D721Med (cell line): ENCODE measurements at regions not wholly inside any gene's neighbourhood (a gene's known extent, or its start where the extent isn't known, plus 50 kb on each side); places are given as distances from the start of the nearest gene placed in this dataset.

Experiments
- DNase-seq: peaks from one replicate; pipeline ENCODE4 v3.0.0; 2011; ENCODE audit warnings: low spot score; ENCODE audit not compliant: insufficient read length
- FAIRE-seq: peaks from 2 replicates; lab custom pipeline; 2011; peaks lifted over from hg19 to GRCh38; lab: Jason Lieb, UNC
- TF ChIP-seq, protein P1 (sequence below): IDR thresholded peaks from 2 replicates; pipeline ENCODE4 v1.5.1; 2012; ENCODE audit warnings: mild to moderate bottlenecking, control low read depth; ENCODE audit not compliant: insufficient read depth; ENCODE audit errors: missing control alignments

DNA sequence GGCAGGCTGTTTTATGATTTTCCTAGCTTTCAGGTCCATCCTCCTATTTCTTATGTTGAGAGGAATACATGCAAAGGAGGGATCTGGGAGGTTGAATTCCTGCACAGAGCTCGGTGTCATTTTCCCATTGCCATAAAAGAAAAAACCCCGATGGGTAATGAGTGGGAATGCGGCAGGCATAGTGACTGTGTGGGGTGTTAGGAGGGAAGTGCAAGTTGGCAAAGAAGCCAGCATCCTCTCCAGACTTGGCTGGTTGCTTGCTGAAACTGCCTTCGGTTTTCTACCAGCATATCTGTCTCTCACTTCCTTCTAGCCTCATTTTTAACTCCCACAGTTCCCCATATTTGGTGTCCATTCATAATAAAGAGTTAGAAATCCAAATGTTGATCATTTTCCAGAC lies 1046.1 kb downstream of the SLC6A15 start:
- TF ChIP-seq, protein P1, sequence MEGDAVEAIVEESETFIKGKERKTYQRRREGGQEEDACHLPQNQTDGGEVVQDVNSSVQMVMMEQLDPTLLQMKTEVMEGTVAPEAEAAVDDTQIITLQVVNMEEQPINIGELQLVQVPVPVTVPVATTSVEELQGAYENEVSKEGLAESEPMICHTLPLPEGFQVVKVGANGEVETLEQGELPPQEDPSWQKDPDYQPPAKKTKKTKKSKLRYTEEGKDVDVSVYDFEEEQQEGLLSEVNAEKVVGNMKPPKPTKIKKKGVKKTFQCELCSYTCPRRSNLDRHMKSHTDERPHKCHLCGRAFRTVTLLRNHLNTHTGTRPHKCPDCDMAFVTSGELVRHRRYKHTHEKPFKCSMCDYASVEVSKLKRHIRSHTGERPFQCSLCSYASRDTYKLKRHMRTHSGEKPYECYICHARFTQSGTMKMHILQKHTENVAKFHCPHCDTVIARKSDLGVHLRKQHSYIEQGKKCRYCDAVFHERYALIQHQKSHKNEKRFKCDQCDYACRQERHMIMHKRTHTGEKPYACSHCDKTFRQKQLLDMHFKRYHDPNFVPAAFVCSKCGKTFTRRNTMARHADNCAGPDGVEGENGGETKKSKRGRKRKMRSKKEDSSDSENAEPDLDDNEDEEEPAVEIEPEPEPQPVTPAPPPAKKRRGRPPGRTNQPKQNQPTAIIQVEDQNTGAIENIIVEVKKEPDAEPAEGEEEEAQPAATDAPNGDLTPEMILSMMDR: no peak
- no peak for DNase-seq
- FAIRE-seq: no peak

DNA sequence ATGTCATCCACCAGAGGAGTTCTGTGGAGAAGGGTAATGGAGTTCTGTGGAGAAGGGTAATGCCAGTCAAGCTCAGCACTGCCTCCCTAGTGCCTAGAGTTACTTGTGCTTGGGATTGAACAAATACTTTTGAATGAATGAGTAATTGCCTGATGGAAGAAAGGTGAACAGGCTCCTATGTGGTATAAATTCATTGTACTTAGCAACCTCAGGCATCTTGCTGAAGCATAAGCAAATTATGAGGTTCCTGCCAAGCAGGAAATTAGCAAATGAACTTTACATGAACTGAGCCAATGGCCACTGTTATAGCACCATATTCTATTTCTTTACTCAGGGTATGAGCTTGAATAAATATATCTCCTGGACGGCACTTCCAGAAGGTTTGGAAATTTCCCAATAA lies 1047.2 kb downstream of the SLC6A15 start:
- TF ChIP-seq, protein P1: no peak
- DNase-seq: no peak
- FAIRE-seq: no peak

DNA sequence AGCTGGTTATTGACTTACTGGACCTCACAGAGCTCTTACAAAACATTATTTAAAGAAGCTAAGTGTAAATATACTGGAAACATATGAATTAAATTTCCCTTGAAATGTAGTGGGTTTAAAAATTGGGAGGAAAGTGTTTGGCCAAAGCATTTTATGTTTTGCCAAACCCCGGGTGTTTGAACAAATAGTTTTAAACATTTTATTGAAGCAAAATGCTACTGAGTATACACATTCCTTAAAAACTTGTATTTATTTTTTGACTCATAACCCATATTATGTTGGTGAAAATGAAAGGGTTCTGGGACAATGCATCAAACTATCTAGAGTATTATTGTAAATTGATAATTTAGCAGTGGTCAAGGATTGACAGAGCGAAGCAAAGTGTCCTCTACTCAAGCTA lies 1048.5 kb downstream of the SLC6A15 start:
- FAIRE-seq (no peak), DNase-seq (no peak)
- TF ChIP-seq, protein P1: no peak

DNA sequence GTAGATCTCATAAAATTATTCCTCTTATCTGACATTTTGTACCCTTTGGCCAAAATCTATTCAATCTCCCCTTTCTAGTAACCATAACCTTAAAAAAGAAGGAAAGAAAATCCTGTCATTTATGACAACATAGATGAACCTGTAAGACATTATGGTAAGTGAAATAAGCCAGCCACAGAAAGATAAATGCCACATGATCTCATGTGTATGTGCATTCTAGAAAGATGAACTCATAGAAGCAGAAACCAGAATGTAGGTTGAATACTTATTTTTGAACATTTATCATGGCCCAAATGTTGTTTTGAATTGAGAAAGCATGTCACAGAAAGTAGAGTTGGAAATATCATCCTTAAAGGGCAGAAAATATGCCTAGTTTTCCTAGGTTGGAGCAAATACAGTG lies 1053.6 kb downstream of the SLC6A15 start:
- TF ChIP-seq, protein P1: no peak
- FAIRE-seq (no peak), DNase-seq (no peak)

DNA sequence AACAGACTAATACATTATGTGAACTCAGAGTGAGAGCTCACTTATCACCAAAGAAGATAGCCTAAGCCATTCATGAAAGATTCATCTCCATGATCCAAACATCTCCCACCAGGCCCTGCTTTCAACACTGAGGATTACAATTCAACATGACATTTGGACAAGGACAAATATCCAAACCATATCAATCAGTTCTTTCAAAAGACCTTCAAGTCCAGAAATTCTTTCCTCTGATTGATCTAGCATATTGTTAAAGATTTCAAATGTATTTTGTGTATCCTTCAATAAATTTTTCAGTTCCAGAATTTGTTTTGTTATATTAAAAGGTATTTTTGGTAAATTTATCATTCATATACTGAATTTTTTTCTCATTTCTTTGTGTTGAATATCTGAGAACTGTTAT lies 1055.8 kb downstream of the SLC6A15 start:
- TF ChIP-seq, protein P1: no peak
- FAIRE-seq (no peak), DNase-seq (no peak)

DNA sequence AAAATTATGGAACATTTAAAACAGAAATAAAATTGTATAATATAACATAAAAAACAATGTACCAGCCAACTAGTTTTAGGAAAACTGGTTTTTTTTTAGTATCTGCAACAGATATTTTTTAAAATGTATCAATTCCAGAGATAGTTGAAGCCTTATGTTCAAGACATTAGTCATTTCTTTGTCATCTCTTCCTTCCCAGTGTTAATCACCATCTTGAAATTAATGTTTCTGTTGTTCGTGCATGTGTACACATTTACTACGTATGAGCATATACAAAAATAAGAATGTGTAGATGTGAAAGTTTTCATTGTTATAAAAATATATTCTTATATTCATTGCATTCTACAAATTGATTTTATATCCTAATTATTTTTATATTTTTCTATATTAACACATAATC lies 1062.1 kb downstream of the SLC6A15 start:
- no peak for FAIRE-seq
- DNase-seq: no peak
- TF ChIP-seq, protein P1: no peak

DNA sequence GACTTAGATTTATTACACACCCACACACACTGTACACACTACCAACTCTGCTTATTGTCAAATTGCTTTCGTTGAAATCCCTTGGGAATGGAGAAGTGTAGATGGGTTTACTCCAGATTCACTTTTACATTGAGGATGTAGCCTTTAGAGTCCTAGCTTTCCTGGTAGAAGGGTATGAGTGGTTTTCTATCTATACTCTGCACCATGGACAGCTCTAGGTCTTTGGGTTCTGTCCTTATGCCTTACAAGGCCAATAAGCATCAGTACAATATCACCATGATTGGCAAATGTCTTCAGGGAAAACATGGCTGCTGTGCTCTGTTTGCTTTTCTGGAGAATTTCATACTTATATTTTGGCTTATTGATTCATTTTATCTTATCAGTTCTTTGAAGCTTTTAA lies 1063.9 kb downstream of the SLC6A15 start:
- FAIRE-seq (no peak), DNase-seq (no peak)
- TF ChIP-seq, protein P1: no peak
